CD4-positive, alpha-beta T cell treated with Interleukin-6 at 100 ng/mL for 8 hours (primary cell): ENCODE measurements at regions not wholly inside any gene's neighbourhood (a gene's known extent, or its start where the extent isn't known, plus 50 kb on each side); places are given as distances from the start of the nearest gene placed in this dataset.
"Not testable (repeated sequence)": the region's sequence is repeated elsewhere in the genome, so short reads cannot be mapped to it uniquely, and the experiment has no call there.

Experiments
- DNase-seq: peaks from one replicate; pipeline ENCODE4 v3.0.0-alpha.2; 2020; ENCODE audit warnings: mixed read lengths, low spot score

- DNase-seq = not testable (repeated sequence)
Observed at GRCh38 chr2:238723740-238724320, 124.1 kb upstream of the TWIST2 start.

GRCh38 chr2:238724728-238725127 lies 123.2 kb upstream of the TWIST2 start:
- DNase-seq = no peak

GRCh38 chr2:238725298-238725697 lies 122.6 kb upstream of the TWIST2 start:
- no peak for DNase-seq

- DNase-seq = no peak
Observed at GRCh38 chr2:238726670-238727584, 121.0 kb upstream of the TWIST2 start.

GRCh38 chr2:238727585-238728329 lies 120.1 kb upstream of the TWIST2 start:
- DNase-seq = no peak

- DNase-seq = no peak
Observed at GRCh38 chr2:238728330-238729260, 119.3 kb upstream of the TWIST2 start.

- DNase-seq = no peak
Observed at GRCh38 chr2:238729261-238729935, 118.5 kb upstream of the TWIST2 start.

GRCh38 chr2:238730001-238730669 lies 117.8 kb upstream of the TWIST2 start:
- DNase-seq = no peak

GRCh38 chr2:238730881-238731280 lies 117.0 kb upstream of the TWIST2 start:
- DNase-seq = no peak

- DNase-seq = no peak
Observed at GRCh38 chr2:238731961-238732360, 115.9 kb upstream of the TWIST2 start.

- DNase-seq = no peak
Observed at GRCh38 chr2:238738917-238739316, 109.0 kb upstream of the TWIST2 start.

GRCh38 chr2:238739668-238740067 lies 108.2 kb upstream of the TWIST2 start:
- DNase-seq = no peak

- DNase-seq = no peak
Observed at GRCh38 chr2:238741277-238741676, 106.6 kb upstream of the TWIST2 start.

GRCh38 chr2:238742066-238742465 lies 105.8 kb upstream of the TWIST2 start:
- DNase-seq = no peak

GRCh38 chr2:238742664-238743063 lies 105.2 kb upstream of the TWIST2 start:
- no peak for DNase-seq

- DNase-seq = no peak
Observed at GRCh38 chr2:238743243-238744065, 104.4 kb upstream of the TWIST2 start.

- no peak for DNase-seq
Observed at GRCh38 chr2:238744951-238745350, 102.9 kb upstream of the TWIST2 start.

GRCh38 chr2:238745997-238746396 lies 101.9 kb upstream of the TWIST2 start:
- DNase-seq = no peak

GRCh38 chr2:238747114-238747513 lies 100.8 kb upstream of the TWIST2 start:
- no peak for DNase-seq

- DNase-seq = no peak
Observed at GRCh38 chr2:238747557-238747956, 100.3 kb upstream of the TWIST2 start.
